ENCODE measurements at regions not wholly inside any gene's neighbourhood (a gene's known extent, or its start where the extent isn't known, plus 50 kb on each side); places are given as distances from the start of the nearest gene placed in this dataset.

- Histone ChIP-seq H3K27ac (ENCODE audit: low read length) (no peak overlapping the region), H3K4me1 (ENCODE audit: low read length) (no peaks in the 10 kb centered on the region), H3K79me2 (ENCODE audit: low read length) (no peaks in the 10 kb centered on the region), H3K4me3 (ENCODE audit: low read length) (no peak overlapping the region), H3K4me2 (ENCODE audit: low read depth, low read length) (no peak overlapping the region), H3K36me3 (replicated peaks; ENCODE audit: insufficient read depth, low read length) (no peaks in the 10 kb centered on the region), H4K20me1 (ENCODE audit: insufficient read depth, low read length) (no peaks in the 10 kb centered on the region), H3K9me2 (replicated peaks; ENCODE audit: insufficient read depth, low read length) (no peaks in the 10 kb centered on the region), H3K9ac (ENCODE audit: low read length) (no peak overlapping the region), H2AFZ (ENCODE audit: low read length) (no peak overlapping the region), H3K27me3 (replicated peaks; ENCODE audit: insufficient read depth, low read length) (no peaks in the 10 kb centered on the region), H3K9me3 (replicated peaks; ENCODE audit: insufficient read depth, low read length) (no peaks in the 10 kb centered on the region), H3F3A (ENCODE audit: insufficient read depth, low read length) (no peaks in the 10 kb centered on the region)
- DNase-seq: no peak
- TF ChIP-seq EZH2 (optimal IDR thresholded peaks at IDR 0.05; ENCODE audit: low read depth, low read length) (no peak), CTCF (IDR thresholded peaks at IDR 0.05; ENCODE audit: low read length) (no peak), EZH2phosphoT487 (IDR thresholded peaks at IDR 0.05; ENCODE audit: low read length) (no peak)
These were observed 290.7 kb upstream of the TENM3 start for GRCh38 chr4:181952478-181952877.

GRCh38 chr4:181956512-181956911 lies 286.7 kb upstream of the TENM3 start:
- TF ChIP-seq EZH2 (optimal IDR thresholded peaks at IDR 0.05; ENCODE audit: low read depth, low read length) (no peak), EZH2phosphoT487 (IDR thresholded peaks at IDR 0.05; ENCODE audit: low read length) (no peak), CTCF (IDR thresholded peaks at IDR 0.05; ENCODE audit: low read length) (no peak)
- Histone ChIP-seq H3K36me3 (replicated peaks; ENCODE audit: insufficient read depth, low read length) (no peaks in the 10 kb centered on the region), H3K27ac (ENCODE audit: low read length) (no peak overlapping the region), H3F3A (ENCODE audit: insufficient read depth, low read length) (no peaks in the 10 kb centered on the region), H3K4me1 (ENCODE audit: low read length) (no peaks in the 10 kb centered on the region), H3K9me2 (replicated peaks; ENCODE audit: insufficient read depth, low read length) (no peaks in the 10 kb centered on the region), H3K27me3 (replicated peaks; ENCODE audit: insufficient read depth, low read length) (no peaks in the 10 kb centered on the region), H3K9me3 (replicated peaks; ENCODE audit: insufficient read depth, low read length) (no peaks in the 10 kb centered on the region), H3K4me2 (ENCODE audit: low read depth, low read length) (no peak overlapping the region), H4K20me1 (ENCODE audit: insufficient read depth, low read length) (no peaks in the 10 kb centered on the region), H2AFZ (ENCODE audit: low read length) (no peak overlapping the region), H3K4me3 (ENCODE audit: low read length) (no peak overlapping the region), H3K9ac (ENCODE audit: low read length) (no peak overlapping the region), H3K79me2 (ENCODE audit: low read length) (no peaks in the 10 kb centered on the region)
- no peak for DNase-seq

- Histone ChIP-seq H3K9ac (ENCODE audit: low read length) (no peak overlapping the region), H3K27me3 (replicated peaks; ENCODE audit: insufficient read depth, low read length) (no peaks in the 10 kb centered on the region), H3F3A (ENCODE audit: insufficient read depth, low read length) (no peaks in the 10 kb centered on the region), H3K4me3 (ENCODE audit: low read length) (no peak overlapping the region), H2AFZ (ENCODE audit: low read length) (no peak overlapping the region), H3K9me2 (replicated peaks; ENCODE audit: insufficient read depth, low read length) (no peaks in the 10 kb centered on the region), H3K36me3 (replicated peaks; ENCODE audit: insufficient read depth, low read length) (no peaks in the 10 kb centered on the region), H3K9me3 (replicated peaks; ENCODE audit: insufficient read depth, low read length) (no peaks in the 10 kb centered on the region), H4K20me1 (ENCODE audit: insufficient read depth, low read length) (no peaks in the 10 kb centered on the region), H3K4me2 (ENCODE audit: low read depth, low read length) (no peak overlapping the region), H3K27ac (ENCODE audit: low read length) (no peak overlapping the region), H3K4me1 (ENCODE audit: low read length) (no peaks in the 10 kb centered on the region), H3K79me2 (ENCODE audit: low read length) (no peaks in the 10 kb centered on the region)
- no peak for TF ChIP-seq EZH2 (optimal IDR thresholded peaks at IDR 0.05; ENCODE audit: low read depth, low read length)
- TF ChIP-seq CTCF (IDR thresholded peaks at IDR 0.05; ENCODE audit: low read length): no peak
- TF ChIP-seq EZH2phosphoT487 (IDR thresholded peaks at IDR 0.05; ENCODE audit: low read length): no peak
- DNase-seq: no peak
These were observed 286.1 kb upstream of the TENM3 start for GRCh38 chr4:181957088-181957487.

All from MM.1S (cell line).